Mesenchymal stem cell (in vitro differentiated cells and primary cell): ENCODE measurements at regions not wholly inside any gene's neighbourhood (a gene's known extent, or its start where the extent isn't known, plus 50 kb on each side); places are given as distances from the start of the nearest gene placed in this dataset.

Experiments
- DNase-seq: peaks from one replicate; pipeline ENCODE4 v3.0.0-alpha.2; 2013
- H2AFZ ChIP-seq: one replicate; pipeline ENCODE4 v1.6.1; 2013; ENCODE audit warnings: low read depth, mild to moderate bottlenecking, control low read depth, inconsistent platforms, low read length, moderate library complexity
- H2AK5ac ChIP-seq: 2 replicates; pipeline ENCODE4 v1.6.1; 2013; ENCODE audit warnings: low read length, moderate library complexity, mild to moderate bottlenecking, inconsistent platforms; ENCODE audit not compliant: severe bottlenecking
- H2BK120ac ChIP-seq: one replicate; pipeline ENCODE4 v1.6.1; 2013; ENCODE audit warnings: low read depth, mild to moderate bottlenecking, inconsistent platforms, low read length, moderate library complexity
- H2BK12ac ChIP-seq, 2 experiments: one replicate each; pipeline ENCODE4 v1.6.1; 2013; ENCODE audit warnings: inconsistent platforms in 2 of 2, low read length in 2 of 2, mild to moderate bottlenecking in 2 of 2, moderate library complexity in 2 of 2, control low read depth in 1 of 2
- H2BK15ac ChIP-seq: one replicate; pipeline ENCODE4 v1.6.1; 2013; ENCODE audit warnings: mild to moderate bottlenecking, low read depth, inconsistent platforms; ENCODE audit not compliant: poor library complexity, severe bottlenecking
- H2BK5ac ChIP-seq: 2 replicates; pipeline ENCODE4 v1.6.1; 2013; ENCODE audit warnings: low read depth, mild to moderate bottlenecking, low read length, control low read depth, inconsistent platforms; ENCODE audit not compliant: poor library complexity, severe bottlenecking
- H3K14ac ChIP-seq, 2 experiments: one replicate each; pipeline ENCODE4 v1.6.1; 2013; ENCODE audit warnings: inconsistent platforms in 2 of 2, low read length in 2 of 2, control low read depth in 1 of 2, mild to moderate bottlenecking in 1 of 2, moderate library complexity in 1 of 2
- H3K18ac ChIP-seq, 2 experiments: one replicate each; pipeline ENCODE4 v1.6.1; 2013; ENCODE audit warnings: inconsistent platforms in 2 of 2, low read length in 2 of 2, control low read depth in 1 of 2, low read depth in 1 of 2, mild to moderate bottlenecking in 1 of 2
- H3K23ac ChIP-seq, 2 experiments: one replicate each; pipeline ENCODE4 v1.6.1; 2013; ENCODE audit warnings: inconsistent platforms in 2 of 2, low read length in 2 of 2, mild to moderate bottlenecking in 2 of 2, moderate library complexity in 2 of 2, control low read depth in 1 of 2
- H3K27ac ChIP-seq: 2 replicates; pipeline ENCODE4 v1.5.1; 2013; ENCODE audit warnings: mild to moderate bottlenecking, moderate library complexity, low read length, control low read depth, inconsistent platforms; ENCODE audit not compliant: poor library complexity, severe bottlenecking
- H3K27me3 ChIP-seq, 2 experiments: 2 replicates each; pipeline versions ENCODE4 v1.6.1 to v1.7.0; 2013; ENCODE audit warnings: low read length in 2 of 2, mild to moderate bottlenecking in 2 of 2, moderate library complexity in 2 of 2, control low read depth in 1 of 2, inconsistent platforms in 1 of 2; ENCODE audit not compliant: control insufficient read depth in 1 of 2, insufficient read depth in 1 of 2
- H3K36me3 ChIP-seq, 2 experiments: 2 replicates each; pipeline versions ENCODE4 v1.6.1 to v1.7.0; 2013; ENCODE audit warnings: low read length in 2 of 2, control low read depth in 1 of 2, inconsistent platforms in 1 of 2, low read depth in 1 of 2, mild to moderate bottlenecking in 1 of 2; ENCODE audit not compliant: insufficient read depth in 2 of 2, control insufficient read depth in 1 of 2
- H3K4ac ChIP-seq, 2 experiments: one replicate each; pipeline ENCODE4 v1.6.1; 2013; ENCODE audit warnings: inconsistent platforms in 2 of 2, low read length in 2 of 2, mild to moderate bottlenecking in 2 of 2, moderate library complexity in 2 of 2, control low read depth in 1 of 2, low read depth in 1 of 2
- H3K4me1 ChIP-seq: 2 replicates; pipeline ENCODE4 v1.6.1; 2013; ENCODE audit warnings: low read depth, low read length, control low read depth; ENCODE audit not compliant: control insufficient read depth, insufficient read depth
- H3K4me2 ChIP-seq: 2 replicates; pipeline ENCODE4 v1.6.1; 2013; ENCODE audit warnings: low read length, mild to moderate bottlenecking, inconsistent platforms; ENCODE audit not compliant: poor library complexity, severe bottlenecking
- H3K4me3 ChIP-seq, 2 experiments: 2 replicates each; pipeline versions ENCODE4 v1.5.1 to v1.7.0; 2013; ENCODE audit warnings: low read length in 2 of 2, mild to moderate bottlenecking in 2 of 2, control low read depth in 1 of 2, low read depth in 1 of 2; ENCODE audit not compliant: insufficient read depth in 1 of 2
- H3K79me1 ChIP-seq: replicated peaks from 2 replicates; pipeline ENCODE4 v1.6.1; 2013; ENCODE audit warnings: mild to moderate bottlenecking, control low read depth, low read length, inconsistent platforms; ENCODE audit not compliant: poor library complexity, severe bottlenecking
- H3K9ac ChIP-seq: 2 replicates; pipeline ENCODE4 v1.7.0; 2013; ENCODE audit warnings: mild to moderate bottlenecking, low read length, moderate library complexity
- H3K9me3 ChIP-seq: 2 replicates; pipeline ENCODE4 v1.7.0; 2013; ENCODE audit warnings: mild to moderate bottlenecking, low read length; ENCODE audit not compliant: control insufficient read depth
- H4K8ac ChIP-seq: one replicate; pipeline ENCODE4 v1.6.1; 2013; ENCODE audit warnings: inconsistent platforms, mild to moderate bottlenecking, low read length, moderate library complexity
- H4K91ac ChIP-seq: one replicate; pipeline ENCODE4 v1.6.1; 2013; ENCODE audit warnings: mild to moderate bottlenecking, low read length, inconsistent platforms
- WGBS: methylation state at CpG from one replicate; pipeline ENCODE4 v1.1.7; 2013; ENCODE audit warnings: mixed read lengths; 5-methylcytosine and 5-hydroxymethylcytosine counted together

GRCh38 chr3:63047068-63047467, 171.9 kb upstream of the CADPS start:
- Histone ChIP-seq H2AFZ (no peak overlapping the region), H3K9ac (no peak overlapping the region), H3K9me3 (no peaks in the 10 kb centered on the region), H2BK15ac (no peak overlapping the region), H3K23ac (no peak overlapping the region), H3K27me3 (peaks cover 0 to 3% of the 10 kb centered on the region in 2 experiments), H2BK120ac (no peak overlapping the region), H3K36me3 (no peaks in the 10 kb centered on the region), H3K27ac (no peak overlapping the region), H3K14ac (no peak overlapping the region), H2AK5ac (no peak overlapping the region), H4K91ac (no peak overlapping the region), H3K79me1 (no peaks in the 10 kb centered on the region), H2BK5ac (no peak overlapping the region), H3K4me1 (no peaks in the 10 kb centered on the region), H3K4me2 (no peak overlapping the region), H3K18ac (no peak overlapping the region), H2BK12ac (no peak overlapping the region), H3K4ac (no peak overlapping the region), H4K8ac (no peak overlapping the region), H3K4me3 (no peak overlapping the region)
- DNase-seq: no peak
- 73% methylated on average over 1 of the region's 1 CpG for WGBS

GRCh38 chr3:63048367-63049326, 173.4 kb upstream of the CADPS start:
- Histone ChIP-seq H2BK5ac (no peak overlapping the region), H3K18ac (no peak overlapping the region), H3K79me1 (no peaks in the 10 kb centered on the region), H2BK120ac (no peak overlapping the region), H4K91ac (no peak overlapping the region), H3K9me3 (no peaks in the 10 kb centered on the region), H3K4me2 (no peak overlapping the region), H4K8ac (no peak overlapping the region), H3K4me3 (no peak overlapping the region), H3K27me3 (peaks cover 0 to 3% of the 10 kb centered on the region in 2 experiments), H2BK15ac (no peak overlapping the region), H2AK5ac (no peak overlapping the region), H3K23ac (no peak overlapping the region), H2BK12ac (no peak overlapping the region), H3K36me3 (no peaks in the 10 kb centered on the region), H3K9ac (no peak overlapping the region), H3K4ac (no peak overlapping the region), H3K14ac (no peak overlapping the region), H3K27ac (no peak overlapping the region), H2AFZ (no peak overlapping the region), H3K4me1 (no peaks in the 10 kb centered on the region)
- 81% methylated on average over 4 of the region's 4 CpGs for WGBS
- DNase-seq: no peak

GRCh38 chr3:63050548-63051177, 175.4 kb upstream of the CADPS start:
- no peak overlapping the region for H3K18ac ChIP-seq

GRCh38 chr3:63051920-63052319, 176.7 kb upstream of the CADPS start:
- H3K4me2 ChIP-seq: no peak overlapping the region
- H4K8ac ChIP-seq: no peak overlapping the region
- no peaks in the 10 kb centered on the region for H3K79me1 ChIP-seq
- no peaks in the 10 kb centered on the region for H3K4me1 ChIP-seq
- no peak overlapping the region for H3K23ac ChIP-seq
- no peak overlapping the region for H3K4ac ChIP-seq
- no peak overlapping the region for H2AFZ ChIP-seq
- WGBS: 41% methylated on average over 4 of the region's 5 CpGs
- no peak overlapping the region for H2BK15ac ChIP-seq
- no peak overlapping the region for H4K91ac ChIP-seq
- H3K27ac ChIP-seq: no peak overlapping the region
- no peak overlapping the region for H3K14ac ChIP-seq
- peaks cover 0 to 9% of the 10 kb centered on the region in 2 experiments for H3K27me3 ChIP-seq
- no peak overlapping the region for H3K9ac ChIP-seq
- no peak for DNase-seq
- no peak overlapping the region for H2BK5ac ChIP-seq
- no peak overlapping the region for H3K18ac ChIP-seq
- no peak overlapping the region for H3K4me3 ChIP-seq
- no peak overlapping the region for H2BK120ac ChIP-seq
- H2BK12ac ChIP-seq: no peak overlapping the region
- H3K9me3 ChIP-seq: no peaks in the 10 kb centered on the region
- no peak overlapping the region for H2AK5ac ChIP-seq
- H3K36me3 ChIP-seq: no peaks in the 10 kb centered on the region

More at GRCh38 chr3:63050548-63051177, 175.4 kb upstream of the CADPS start:
- no peak overlapping the region for H2AK5ac ChIP-seq
- H3K4ac ChIP-seq: no peak overlapping the region
- no peak overlapping the region for H3K27ac ChIP-seq
- no peak overlapping the region for H4K91ac ChIP-seq
- no peak overlapping the region for H3K4me2 ChIP-seq
- H4K8ac ChIP-seq: no peak overlapping the region
- H3K23ac ChIP-seq: no peak overlapping the region
- no peak overlapping the region for H2BK15ac ChIP-seq
- 64% methylated on average over 4 of the region's 8 CpGs for WGBS
- H3K14ac ChIP-seq: no peak overlapping the region
- H3K36me3 ChIP-seq: no peaks in the 10 kb centered on the region
- H2BK12ac ChIP-seq: no peak overlapping the region
- no peak overlapping the region for H2AFZ ChIP-seq
- H3K79me1 ChIP-seq: no peaks in the 10 kb centered on the region
- no peak overlapping the region for H2BK5ac ChIP-seq
- no peak overlapping the region for H3K9ac ChIP-seq
- DNase-seq: no peak
- H3K4me3 ChIP-seq: no peak overlapping the region
- H2BK120ac ChIP-seq: no peak overlapping the region
- peaks cover 0 to 9% of the 10 kb centered on the region in 2 experiments for H3K27me3 ChIP-seq
- H3K9me3 ChIP-seq: no peaks in the 10 kb centered on the region
- H3K4me1 ChIP-seq: no peaks in the 10 kb centered on the region
